OCI-LY3 (cell line): ENCODE measurements at regions not wholly inside any gene's neighbourhood (a gene's known extent, or its start where the extent isn't known, plus 50 kb on each side); places are given as distances from the start of the nearest gene placed in this dataset.

ENCODE experiments used
- CTCF ChIP-seq: fragments of 200-600, 300-600 bp; sonication (generic); IDR thresholded peaks from 2 replicates; pipeline ENCODE4 v1.5.1; 2014; ENCODE audit warnings: antibody characterized with exemption, low read length, low read depth
- EZH2phosphoT487 ChIP-seq: fragments of 200-600 bp; shearing (Covaris generic); IDR thresholded peaks from 2 replicates; pipeline ENCODE4 v1.6.1; 2018; ENCODE audit warnings: antibody characterized with exemption, mixed run types, low read depth

GRCh38 chr6:14756340-14756739, 489.5 kb upstream of the JARID2 start:
- TF ChIP-seq CTCF (no peak), EZH2phosphoT487 (no peak)
